KMS-11 (cell line): ENCODE measurements at regions not wholly inside any gene's neighbourhood (a gene's known extent, or its start where the extent isn't known, plus 50 kb on each side); places are given as distances from the start of the nearest gene placed in this dataset.

Experiments used
- H2AFZ ChIP-seq: fragments of 200-600 bp; sonication (generic); 2 replicates; pipeline ENCODE4 v1.6.1; 2016; ENCODE audit warnings: antibody characterized with exemption, mixed run types, low read depth
- H3K27ac ChIP-seq: fragments of 200-600 bp; sonication (generic); 2 replicates; pipeline ENCODE4 v1.6.1; 2016; ENCODE audit warnings: mild to moderate bottlenecking, mixed run types
- H3K27me3 ChIP-seq: fragments of 200-600 bp; sonication (generic); 2 replicates; pipeline ENCODE4 v1.6.1; 2017; ENCODE audit warnings: mild to moderate bottlenecking, low read depth, mixed run types, moderate library complexity; ENCODE audit not compliant: insufficient read depth
- H3K36me3 ChIP-seq: fragments of 200-600 bp; sonication (generic); 2 replicates; pipeline ENCODE4 v1.6.1; 2017; ENCODE audit warnings: mild to moderate bottlenecking, mixed run types; ENCODE audit not compliant: insufficient read depth
- H3K4me1 ChIP-seq: fragments of 200-600 bp; sonication (generic); 2 replicates; pipeline ENCODE4 v1.6.1; 2016; ENCODE audit warnings: mild to moderate bottlenecking, low read depth, mixed run types; ENCODE audit not compliant: poor library complexity, severe bottlenecking
- H3K4me2 ChIP-seq: fragments of 200-600 bp; sonication (generic); 2 replicates; pipeline ENCODE4 v1.7.0; 2016; ENCODE audit warnings: mild to moderate bottlenecking, mixed run types
- H3K4me3 ChIP-seq: fragments of 200-600 bp; sonication (generic); IDR thresholded peaks from 2 replicates; pipeline ENCODE4 v1.6.1; 2017; ENCODE audit warnings: low read depth, low read length, mixed read lengths; ENCODE audit not compliant: insufficient read depth
- H3K79me2 ChIP-seq: fragments of 200-600 bp; sonication (generic); 2 replicates; pipeline ENCODE4 v1.6.1; 2016; ENCODE audit warnings: low read depth, mixed run types; ENCODE audit not compliant: insufficient read depth
- H3K9ac ChIP-seq: fragments of 200-600 bp; sonication (generic); 2 replicates; pipeline ENCODE4 v1.6.1; 2016; ENCODE audit warnings: mild to moderate bottlenecking, mixed run types
- H4K20me1 ChIP-seq: fragments of 200-600 bp; sonication (generic); 2 replicates; pipeline ENCODE4 v1.6.1; 2016; ENCODE audit warnings: mild to moderate bottlenecking, mixed run types; ENCODE audit not compliant: insufficient read depth
- CTCF ChIP-seq: fragments of 200-600 bp; sonication (generic); conservative IDR thresholded peaks from 2 replicates; pipeline ENCODE4 v1.6.1; 2017; ENCODE audit warnings: low read depth, mild to moderate bottlenecking, antibody characterized with exemption, low read length, moderate library complexity, mixed read lengths

DNA sequence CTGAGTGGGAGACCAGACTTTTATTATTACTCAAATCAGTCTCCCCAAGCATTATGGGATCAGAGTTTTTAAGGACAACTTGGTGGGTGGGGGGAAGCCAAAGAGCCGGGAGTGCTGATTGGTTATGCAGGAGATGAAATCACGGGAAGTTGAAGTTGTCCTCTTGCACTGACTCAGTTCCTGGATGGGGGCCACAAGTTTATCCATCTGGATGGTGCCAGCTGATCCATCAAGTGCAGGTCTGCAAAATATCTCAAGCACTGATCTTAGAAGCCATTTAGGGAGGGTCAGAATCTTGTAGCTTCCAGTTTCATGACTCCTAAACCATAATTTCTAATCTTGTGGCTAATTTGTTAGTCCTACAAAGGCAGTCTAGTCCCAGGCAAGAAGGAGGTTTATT, 53.5 kb upstream of the LMO1 start:
- Histone ChIP-seq H4K20me1 (no peaks in the 10 kb centered on the region), H3K27ac (no peak overlapping the region), H2AFZ (no peak overlapping the region), H3K4me2 (no peak overlapping the region), H3K79me2 (no peaks in the 10 kb centered on the region), H3K4me1 (no peaks in the 10 kb centered on the region), H3K27me3 (no peaks in the 10 kb centered on the region), H3K4me3 (no peak overlapping the region), H3K9ac (no peak overlapping the region), H3K36me3 (no peaks in the 10 kb centered on the region)
- no peak for TF ChIP-seq CTCF

- Histone ChIP-seq H3K79me2 (no peaks in the 10 kb centered on the region), H3K9ac (no peak overlapping the region), H3K36me3 (no peaks in the 10 kb centered on the region), H3K4me2 (no peak overlapping the region), H3K27me3 (no peaks in the 10 kb centered on the region), H4K20me1 (no peaks in the 10 kb centered on the region), H3K4me1 (no peaks in the 10 kb centered on the region), H3K4me3 (no peak overlapping the region), H2AFZ (no peak overlapping the region), H3K27ac (no peak overlapping the region)
- TF ChIP-seq CTCF = no peak
Measured at GRCh38 chr11:8315954-8316353, 52.3 kb upstream of the LMO1 start.

DNA sequence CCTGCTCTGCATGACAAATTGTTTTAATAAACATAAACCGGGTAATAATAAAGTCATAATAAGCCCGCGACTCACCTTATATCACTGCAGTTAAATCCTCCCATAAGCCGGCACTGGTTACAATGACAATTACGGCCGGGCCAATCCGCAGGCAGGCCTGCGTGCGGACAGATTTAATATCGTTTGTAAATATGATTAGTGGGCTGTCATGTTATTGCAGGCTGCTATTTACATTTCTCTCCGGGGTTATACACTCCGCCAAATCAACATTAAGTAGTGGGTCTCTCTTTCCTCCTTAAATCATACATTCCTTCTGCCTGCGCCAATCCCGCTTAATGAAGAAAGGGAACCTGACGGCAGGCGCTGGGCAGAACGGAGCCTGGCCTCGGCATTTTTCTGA, 51.8 kb upstream of the LMO1 start:
- no peak for TF ChIP-seq CTCF
- Histone ChIP-seq H3K4me2 (no peak overlapping the region), H3K79me2 (no peaks in the 10 kb centered on the region), H3K4me1 (no peaks in the 10 kb centered on the region), H3K27me3 (no peaks in the 10 kb centered on the region), H4K20me1 (no peaks in the 10 kb centered on the region), H3K9ac (no peak overlapping the region), H3K4me3 (no peak overlapping the region), H3K27ac (no peak overlapping the region), H2AFZ (no peak overlapping the region), H3K36me3 (no peaks in the 10 kb centered on the region)

DNA sequence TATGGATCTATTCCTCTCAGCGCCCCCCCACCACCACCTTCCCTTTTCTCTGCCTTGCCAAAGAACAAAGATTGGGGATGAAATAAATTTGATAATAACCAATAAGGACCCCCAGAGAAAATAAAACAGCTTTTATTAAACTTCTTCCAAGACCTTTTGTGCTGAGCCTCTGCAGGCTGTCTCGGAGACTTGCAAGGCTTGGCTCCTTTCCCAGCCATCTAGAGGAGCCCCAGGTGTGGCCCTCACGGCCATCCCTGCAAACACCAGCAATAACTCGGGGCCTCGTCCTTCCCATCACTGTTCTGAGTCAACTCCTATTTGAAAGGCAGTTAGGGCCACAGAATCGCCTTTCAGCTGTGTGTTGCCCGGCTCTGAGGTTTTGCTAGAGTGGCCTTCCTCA, 51.2 kb upstream of the LMO1 start:
- Histone ChIP-seq H3K36me3 (no peaks in the 10 kb centered on the region), H3K4me3 (no peak overlapping the region), H3K4me1 (no peaks in the 10 kb centered on the region), H3K4me2 (no peak overlapping the region), H3K27me3 (no peaks in the 10 kb centered on the region), H3K79me2 (no peaks in the 10 kb centered on the region), H4K20me1 (no peaks in the 10 kb centered on the region), H3K9ac (no peak overlapping the region), H3K27ac (no peak overlapping the region), H2AFZ (no peak overlapping the region)
- TF ChIP-seq CTCF = no peak
